Epithelial cell of proximal tubule (primary cell): ENCODE measurements at regions not wholly inside any gene's neighbourhood (a gene's known extent, or its start where the extent isn't known, plus 50 kb on each side); places are given as distances from the start of the nearest gene placed in this dataset.

Experiments
- DNase-seq: peaks from one replicate; pipeline ENCODE4 v3.0.0-alpha.2; 2011; ENCODE audit warnings: low read depth
- H3K4me3 ChIP-seq: 2 replicates; pipeline ENCODE4 v1.5.1; 2011; ENCODE audit warnings: low read depth, mild to moderate bottlenecking, low read length
- CTCF ChIP-seq: conservative IDR thresholded peaks from 2 replicates; pipeline ENCODE4 v1.5.1; 2012; ENCODE audit warnings: low read depth, mild to moderate bottlenecking, low read length

GRCh38 chr13:44207476-44207875 is 166.1 kb upstream of the SERP2 start:
- no peak for DNase-seq
- H3K4me3 ChIP-seq = no peak overlapping the region
- no peak for TF ChIP-seq CTCF

GRCh38 chr13:44210525-44210924 is 163.1 kb upstream of the SERP2 start:
- no peak for DNase-seq
- no peak for TF ChIP-seq CTCF
- no peak overlapping the region for H3K4me3 ChIP-seq

- DNase-seq = no peak
- TF ChIP-seq CTCF = no peak
- no peak overlapping the region for H3K4me3 ChIP-seq
These were observed 162.3 kb upstream of the SERP2 start for GRCh38 chr13:44211286-44211685.

- DNase-seq = no peak
- no peak overlapping the region for H3K4me3 ChIP-seq
- no peak for TF ChIP-seq CTCF
These were observed 161.8 kb upstream of the SERP2 start for GRCh38 chr13:44211704-44212346.

GRCh38 chr13:44212633-44213396 is 160.8 kb upstream of the SERP2 start:
- no peak overlapping the region for H3K4me3 ChIP-seq
- no peak for DNase-seq
- no peak for TF ChIP-seq CTCF

- no peak for DNase-seq
- TF ChIP-seq CTCF = no peak
- no peak overlapping the region for H3K4me3 ChIP-seq
These were observed 155.0 kb upstream of the SERP2 start for GRCh38 chr13:44218501-44219240.
